ENCODE measurements at regions not wholly inside any gene's neighbourhood (a gene's known extent, or its start where the extent isn't known, plus 50 kb on each side); places are given as distances from the start of the nearest gene placed in this dataset.
"Not testable (repeated sequence)": the region's sequence is repeated elsewhere in the genome, so short reads cannot be mapped to it uniquely, and the experiment has no call there.

DNA sequence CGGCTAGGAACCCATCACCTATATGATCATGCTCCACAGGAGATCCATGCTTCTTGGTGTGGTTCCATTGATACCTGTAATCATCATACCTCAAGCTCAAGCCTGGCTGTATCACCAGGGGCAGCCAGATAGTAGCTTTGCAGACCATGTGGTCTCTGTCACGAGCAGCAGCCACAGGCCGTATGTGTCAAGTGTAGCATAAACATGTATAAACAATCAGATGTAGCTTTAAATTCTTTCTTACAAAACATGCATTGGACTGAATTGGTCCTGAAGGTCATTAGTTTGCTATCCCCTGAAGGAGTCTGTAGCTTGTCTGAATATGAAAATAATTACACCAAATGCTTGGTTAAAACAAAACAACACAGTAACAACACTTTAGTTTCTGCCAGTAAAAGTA is 1223.2 kb upstream of the TMEM132C start:
- POLR2A ChIA-PET = no interaction called here

GRCh38 chr12:127044836-127045235 is 1222.1 kb upstream of the TMEM132C start:
- Histone ChIP-seq H3K9me3 (ENCODE audit: control insufficient read depth, insufficient read depth, low read length) (no peaks in the 10 kb centered on the region; the same call in 1 of the 2 replicates), H3K27me3 (ENCODE audit: control insufficient read depth, insufficient read depth, low read length) (no peaks in the 10 kb centered on the region), H3K4me3 (ENCODE audit: low read depth, low read length) (no peak overlapping the region), H3K27ac (ENCODE audit: low read depth, low read length) (no peak overlapping the region)
- DNase-seq (ENCODE audit: low read depth, low spot score) = no peak
- ChIA-PET POLR2A (no interaction called here), CTCF (no interaction called here)
- TF ChIP-seq, protein P1, sequence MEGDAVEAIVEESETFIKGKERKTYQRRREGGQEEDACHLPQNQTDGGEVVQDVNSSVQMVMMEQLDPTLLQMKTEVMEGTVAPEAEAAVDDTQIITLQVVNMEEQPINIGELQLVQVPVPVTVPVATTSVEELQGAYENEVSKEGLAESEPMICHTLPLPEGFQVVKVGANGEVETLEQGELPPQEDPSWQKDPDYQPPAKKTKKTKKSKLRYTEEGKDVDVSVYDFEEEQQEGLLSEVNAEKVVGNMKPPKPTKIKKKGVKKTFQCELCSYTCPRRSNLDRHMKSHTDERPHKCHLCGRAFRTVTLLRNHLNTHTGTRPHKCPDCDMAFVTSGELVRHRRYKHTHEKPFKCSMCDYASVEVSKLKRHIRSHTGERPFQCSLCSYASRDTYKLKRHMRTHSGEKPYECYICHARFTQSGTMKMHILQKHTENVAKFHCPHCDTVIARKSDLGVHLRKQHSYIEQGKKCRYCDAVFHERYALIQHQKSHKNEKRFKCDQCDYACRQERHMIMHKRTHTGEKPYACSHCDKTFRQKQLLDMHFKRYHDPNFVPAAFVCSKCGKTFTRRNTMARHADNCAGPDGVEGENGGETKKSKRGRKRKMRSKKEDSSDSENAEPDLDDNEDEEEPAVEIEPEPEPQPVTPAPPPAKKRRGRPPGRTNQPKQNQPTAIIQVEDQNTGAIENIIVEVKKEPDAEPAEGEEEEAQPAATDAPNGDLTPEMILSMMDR (IDR thresholded peaks at IDR 0.05; ENCODE audit: low read depth, low read length) = no peak

More for the DNA sequence above, 1223.2 kb upstream of the TMEM132C start:
- no peak for DNase-seq (ENCODE audit: low read depth, low spot score)
- TF ChIP-seq, protein P1 (IDR thresholded peaks at IDR 0.05; ENCODE audit: low read depth, low read length) = no peak
- H3K4me3 ChIP-seq (ENCODE audit: low read depth, low read length) = no peak overlapping the region
- CTCF ChIA-PET = no interaction called here
- no peaks in the 10 kb centered on the region for H3K27me3 ChIP-seq (ENCODE audit: control insufficient read depth, insufficient read depth, low read length)
- no peaks in the 10 kb centered on the region; the same call in 1 of the 2 replicates for H3K9me3 ChIP-seq (ENCODE audit: control insufficient read depth, insufficient read depth, low read length)
- no peak overlapping the region for H3K27ac ChIP-seq (ENCODE audit: low read depth, low read length)

DNA sequence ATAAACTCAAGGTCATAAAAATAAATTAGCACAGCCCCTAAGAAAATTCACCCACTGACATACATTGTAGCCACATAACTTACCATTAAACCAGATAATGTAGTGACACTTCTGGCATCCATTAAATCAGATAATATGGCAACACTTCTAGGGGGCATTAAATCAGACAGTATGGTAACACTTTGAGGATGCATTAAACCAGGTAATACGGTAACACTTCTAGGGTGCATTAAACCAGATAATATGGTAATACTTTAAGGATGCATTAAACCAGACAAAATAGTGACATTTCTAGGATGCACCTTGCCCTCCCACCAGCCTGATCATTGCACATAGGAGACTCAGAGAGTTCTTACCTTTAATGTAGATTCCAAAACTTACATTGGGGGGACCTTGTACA is 1220.5 kb upstream of the TMEM132C start:
- ChIA-PET CTCF (no interaction called here), POLR2A (no interaction called here)
- Histone ChIP-seq H3K27ac (ENCODE audit: low read depth, low read length) (no peak overlapping the region), H3K4me3 (ENCODE audit: low read depth, low read length) (no peak overlapping the region), H3K9me3 (ENCODE audit: control insufficient read depth, insufficient read depth, low read length) (no peaks in the 10 kb centered on the region; the same call in 1 of the 2 replicates), H3K27me3 (ENCODE audit: control insufficient read depth, insufficient read depth, low read length) (no peaks in the 10 kb centered on the region)
- DNase-seq (ENCODE audit: low read depth, low spot score) = no peak
- TF ChIP-seq, protein P1 (IDR thresholded peaks at IDR 0.05; ENCODE audit: low read depth, low read length) = no peak

- Histone ChIP-seq H3K4me3 (ENCODE audit: low read depth, low read length) (no peak overlapping the region), H3K27me3 (ENCODE audit: control insufficient read depth, insufficient read depth, low read length) (no peaks in the 10 kb centered on the region), H3K9me3 (ENCODE audit: control insufficient read depth, insufficient read depth, low read length) (no peaks in the 10 kb centered on the region; the same call in 1 of the 2 replicates), H3K27ac (ENCODE audit: low read depth, low read length) (no peak overlapping the region)
- no peak for DNase-seq (ENCODE audit: low read depth, low spot score)
- POLR2A ChIA-PET = no interaction called here
- TF ChIP-seq, protein P1 (IDR thresholded peaks at IDR 0.05; ENCODE audit: low read depth, low read length) = no peak
- CTCF ChIA-PET = no interaction called here
Measured at GRCh38 chr12:127048057-127048456, 1218.9 kb upstream of the TMEM132C start.

DNA sequence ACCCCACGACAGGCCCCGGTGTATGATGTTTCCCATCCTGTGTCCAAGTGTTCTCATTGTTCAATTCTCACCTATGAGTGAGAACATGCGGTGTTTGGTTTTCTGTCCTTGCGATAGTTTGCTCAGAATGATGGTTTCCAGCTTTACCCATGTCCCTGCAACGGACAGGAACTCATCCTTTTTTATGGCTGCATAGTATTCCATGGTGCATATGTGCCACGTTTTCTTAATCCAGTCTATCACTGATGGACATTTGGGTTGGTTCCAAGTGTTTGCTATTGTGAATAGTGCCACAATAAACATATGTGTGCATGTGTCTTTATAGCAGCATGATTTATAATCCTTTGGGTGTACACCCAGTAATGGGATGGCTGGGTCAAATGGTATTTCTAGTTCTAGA is 1218.4 kb upstream of the TMEM132C start:
- H3K27me3 ChIP-seq (ENCODE audit: control insufficient read depth, insufficient read depth, low read length); POLR2A ChIA-PET; CTCF ChIA-PET; H3K9me3 ChIP-seq (ENCODE audit: control insufficient read depth, insufficient read depth, low read length); H3K4me3 ChIP-seq (ENCODE audit: low read depth, low read length); DNase-seq (ENCODE audit: low read depth, low spot score); H3K27ac ChIP-seq (ENCODE audit: low read depth, low read length): not testable (repeated sequence)

- DNase-seq (ENCODE audit: low read depth, low spot score) = no peak
- TF ChIP-seq, protein P1 (IDR thresholded peaks at IDR 0.05; ENCODE audit: low read depth, low read length) = no peak
- POLR2A ChIA-PET = no interaction called here
- Histone ChIP-seq H3K27me3 (ENCODE audit: control insufficient read depth, insufficient read depth, low read length) (no peaks in the 10 kb centered on the region), H3K4me3 (ENCODE audit: low read depth, low read length) (no peak overlapping the region), H3K27ac (ENCODE audit: low read depth, low read length) (no peak overlapping the region), H3K9me3 (ENCODE audit: control insufficient read depth, insufficient read depth, low read length) (0 out of 2 replicates have a peak, but pooled peaks cover 6% of the 10 kb centered on the region)
- CTCF ChIA-PET = interaction anchor here (1.5 kb wide), 1 partner anchor 330 kb away, joined by 3 read pairs; no protein-coding TSS in a partner anchor
Measured at GRCh38 chr12:127051139-127051538, 1215.8 kb upstream of the TMEM132C start.
